Panc1 (cell line): ENCODE measurements at regions not wholly inside any gene's neighbourhood (a gene's known extent, or its start where the extent isn't known, plus 50 kb on each side); places are given as distances from the start of the nearest gene placed in this dataset.

Source experiments
- ATAC-seq: fragments of 200-7000 bp; cut with Tn5 transposase; 2 replicates; pipeline ENCODE4 v1.9.1; 2020; ENCODE audit warnings: mild to moderate bottlenecking, moderate library complexity
- BruUV-seq: library from RNA; stranded (reverse); fragments of 400-500 nt; replicated peaks from 2 replicates; lab custom pipeline; 2021; lab: Mats Ljungman, UMichigan
- CTCF ChIA-PET: fragments of 300-600 bp; sonication (Branson Sonifier 250); formaldehyde crosslinking; loops from one replicate; lab custom pipeline; 2022; ENCODE audit warnings: antibody characterized with exemption; lab: Charles Lee
- POLR2A ChIA-PET: fragments of 300-600 bp; sonication (Branson Sonifier 250); formaldehyde crosslinking; loops from one replicate; lab custom pipeline; 2022; ENCODE audit warnings: antibody characterized with exemption; lab: Charles Lee
- DNase-seq: peaks from one replicate; pipeline ENCODE4 v3.0.0-alpha.2; 2010; ENCODE audit warnings: low read depth, low spot score
- H3K27ac ChIP-seq: 2 replicates; pipeline ENCODE4 v1.5.1; 2011; ENCODE audit warnings: mild to moderate bottlenecking, low read length, inconsistent platforms
- H3K27me3 ChIP-seq: fragments of 200-500 bp; sonication (Bioruptor generic); 2 replicates; pipeline ENCODE4 v1.6.0; 2014; ENCODE audit warnings: low read length, inconsistent platforms; ENCODE audit not compliant: control insufficient read depth, insufficient read depth
- H3K36me3 ChIP-seq: fragments of 200-500 bp; sonication (Bioruptor generic); 2 replicates; pipeline ENCODE4 v1.5.1; 2014; ENCODE audit warnings: inconsistent platforms, mild to moderate bottlenecking, low read length, moderate library complexity; ENCODE audit not compliant: control insufficient read depth, insufficient read depth
- H3K4me1 ChIP-seq: 2 replicates; pipeline ENCODE4 v1.5.1; 2011; ENCODE audit warnings: inconsistent platforms, mild to moderate bottlenecking, low read length, moderate library complexity; ENCODE audit not compliant: control insufficient read depth, insufficient read depth
- H3K4me3 ChIP-seq, 2 experiments: 2 replicates each; pipeline ENCODE4 v1.5.1; 2011 to 2012; ENCODE audit warnings: low read depth in 2 of 2, low read length in 2 of 2, mild to moderate bottlenecking in 2 of 2, inconsistent platforms in 1 of 2, moderate library complexity in 1 of 2
- H3K9me3 ChIP-seq: fragments of 200-500 bp; sonication (Bioruptor generic); 2 replicates; pipeline ENCODE4 v1.5.1; 2014; ENCODE audit warnings: low read depth, mild to moderate bottlenecking, inconsistent platforms, low read length, moderate library complexity; ENCODE audit not compliant: control insufficient read depth, insufficient read depth
- POLR2AphosphoS5 ChIP-seq: IDR thresholded peaks from 2 replicates; pipeline ENCODE4 v1.6.1; 2012; ENCODE audit warnings: mild to moderate bottlenecking, low read depth, low read length, moderate library complexity
- REST ChIP-seq, 2 experiments: IDR thresholded peaks; 2 replicates each; pipeline ENCODE4 v1.6.1; 2011 to 2012; ENCODE audit warnings: low read depth in 2 of 2, control low read depth in 1 of 2, low read length in 1 of 2, mild to moderate bottlenecking in 1 of 2, moderate library complexity in 1 of 2; ENCODE audit not compliant: insufficient read depth in 1 of 2
- SIN3A ChIP-seq: IDR thresholded peaks from 2 replicates; pipeline ENCODE4 v1.6.1; 2012; ENCODE audit warnings: low read depth, mild to moderate bottlenecking, low read length, moderate library complexity, borderline replicate concordance; ENCODE audit not compliant: insufficient read depth
- TCF7L2 ChIP-seq: IDR thresholded peaks from 2 replicates; pipeline ENCODE4 v1.6.1; 2011; ENCODE audit warnings: mild to moderate bottlenecking, low read depth, low read length, inconsistent platforms
- in situ Hi-C: cut with HindIII; loops from 2 replicates; pipeline ENCODE4 v1.10.0; 2016; ENCODE audit warnings: low sequenced_read_pairs, low pct_unique_long_range_greater_than_20kb
- intact Hi-C: fragments of 100-400 bp; cut with micrococcal nuclease; formaldehyde crosslinking; loops from one replicate; pipeline ENCODE4 v1.10.0; 2022; ENCODE audit not compliant: unreplicated experiment
- TF ChIP-seq, protein P1 (sequence below): fragments of 450-650 bp; IDR thresholded peaks from 2 replicates; pipeline ENCODE4 v1.5.1; 2017; ENCODE audit warnings: mild to moderate bottlenecking

GRCh38 chr6:140855520-140855919 is 1277.2 kb upstream of the GJE1 start:
- no peak for TF ChIP-seq SIN3A
- no peak for TF ChIP-seq TCF7L2
- TF ChIP-seq, protein P1, sequence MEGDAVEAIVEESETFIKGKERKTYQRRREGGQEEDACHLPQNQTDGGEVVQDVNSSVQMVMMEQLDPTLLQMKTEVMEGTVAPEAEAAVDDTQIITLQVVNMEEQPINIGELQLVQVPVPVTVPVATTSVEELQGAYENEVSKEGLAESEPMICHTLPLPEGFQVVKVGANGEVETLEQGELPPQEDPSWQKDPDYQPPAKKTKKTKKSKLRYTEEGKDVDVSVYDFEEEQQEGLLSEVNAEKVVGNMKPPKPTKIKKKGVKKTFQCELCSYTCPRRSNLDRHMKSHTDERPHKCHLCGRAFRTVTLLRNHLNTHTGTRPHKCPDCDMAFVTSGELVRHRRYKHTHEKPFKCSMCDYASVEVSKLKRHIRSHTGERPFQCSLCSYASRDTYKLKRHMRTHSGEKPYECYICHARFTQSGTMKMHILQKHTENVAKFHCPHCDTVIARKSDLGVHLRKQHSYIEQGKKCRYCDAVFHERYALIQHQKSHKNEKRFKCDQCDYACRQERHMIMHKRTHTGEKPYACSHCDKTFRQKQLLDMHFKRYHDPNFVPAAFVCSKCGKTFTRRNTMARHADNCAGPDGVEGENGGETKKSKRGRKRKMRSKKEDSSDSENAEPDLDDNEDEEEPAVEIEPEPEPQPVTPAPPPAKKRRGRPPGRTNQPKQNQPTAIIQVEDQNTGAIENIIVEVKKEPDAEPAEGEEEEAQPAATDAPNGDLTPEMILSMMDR: no peak
- no peak for TF ChIP-seq POLR2AphosphoS5
- TF ChIP-seq REST (IDR thresholded peaks at IDR 0.05; ENCODE audit: insufficient read depth in 1 of 2, low read depth in 2 of 2, low read length in 1 of 2): no peak
- no peaks in the 10 kb centered on the region; the same call in 1 of the 2 replicates for H3K4me1 ChIP-seq
- H3K4me3 ChIP-seq: no peak overlapping the region
- CTCF ChIA-PET: no interaction called here
- in situ Hi-C loops: no loop called here
- no peaks in the 10 kb centered on the region for H3K36me3 ChIP-seq
- no peak overlapping the region for H3K27ac ChIP-seq
- DNase-seq (no peak), ATAC-seq (no peak)
- BruUV-seq: no TSS peak
- no peaks in the 10 kb centered on the region for H3K27me3 ChIP-seq
- POLR2A ChIA-PET: no interaction called here
- no peaks in the 10 kb centered on the region for H3K9me3 ChIP-seq
- intact Hi-C loops: no loop called here

DNA sequence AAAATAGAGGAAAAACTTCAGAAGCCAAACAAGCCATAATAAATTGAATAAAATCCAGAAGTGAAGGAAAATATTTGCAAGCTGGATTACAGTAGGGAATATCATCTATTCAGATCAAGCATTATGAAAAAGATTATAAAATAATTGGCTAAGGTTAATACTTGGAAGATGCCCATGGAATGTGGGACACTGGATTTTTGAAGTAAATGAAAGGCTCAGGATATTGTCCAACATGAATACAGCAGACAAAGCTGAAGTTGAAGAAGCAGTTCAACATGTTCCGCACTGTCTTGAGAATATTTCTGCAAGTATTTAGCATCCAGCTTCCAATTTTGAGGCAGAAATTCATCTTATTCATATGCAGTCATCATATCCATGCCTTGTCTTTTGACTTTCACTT is 1278.4 kb upstream of the GJE1 start:
- ChIA-PET POLR2A (no interaction called here), CTCF (no interaction called here)
- BruUV-seq: no TSS peak
- Histone ChIP-seq H3K4me1 (no peaks in the 10 kb centered on the region; the same call in 1 of the 2 replicates), H3K4me3 (no peak overlapping the region), H3K9me3 (no peaks in the 10 kb centered on the region), H3K27me3 (no peaks in the 10 kb centered on the region), H3K36me3 (no peaks in the 10 kb centered on the region), H3K27ac (no peak overlapping the region)
- intact Hi-C loops (no loop called here), in situ Hi-C loops (no loop called here)
- ATAC-seq: no peak
- TF ChIP-seq POLR2AphosphoS5 (no peak), TCF7L2 (no peak), REST (IDR thresholded peaks at IDR 0.05; ENCODE audit: insufficient read depth in 1 of 2, low read depth in 2 of 2, low read length in 1 of 2) (no peak), SIN3A (no peak)
- TF ChIP-seq, protein P1: no peak
- DNase-seq: no peak
